Progenitor cell of endocrine pancreas (in vitro differentiated cells): ENCODE measurements at regions not wholly inside any gene's neighbourhood (a gene's known extent, or its start where the extent isn't known, plus 50 kb on each side); places are given as distances from the start of the nearest gene placed in this dataset.

Source experiments
- DNase-seq: peaks from one replicate; pipeline ENCODE4 v3.0.0; 2021; ENCODE audit warnings: low spot score; ENCODE audit not compliant: unreplicated experiment
- H3K27ac Mint-ChIP-seq: 2 replicates; pipeline ENCODE4 v1.8.0; 2021; ENCODE audit warnings: mild to moderate bottlenecking, moderate library complexity, mixed read lengths
- H3K27me3 Mint-ChIP-seq: 2 replicates; pipeline ENCODE4 v1.8.0; 2021; ENCODE audit warnings: mixed read lengths
- H3K36me3 Mint-ChIP-seq: 2 replicates; pipeline ENCODE4 v1.8.0; 2022; ENCODE audit warnings: mixed read lengths; ENCODE audit not compliant: insufficient read depth
- H3K4me1 Mint-ChIP-seq: 2 replicates; pipeline ENCODE4 v1.8.0; 2021; ENCODE audit warnings: low read depth, mixed read lengths
- H3K4me3 Mint-ChIP-seq: 2 replicates; pipeline ENCODE4 v1.8.0; 2021; ENCODE audit warnings: low read depth, mild to moderate bottlenecking, moderate library complexity, mixed read lengths
- H3K9me3 Mint-ChIP-seq: 2 replicates; pipeline ENCODE4 v1.8.0; 2021; ENCODE audit warnings: low read depth, mixed read lengths
- TF ChIP-seq, protein P1 (sequence below): fragments of 200-600 bp; sonication (generic); IDR thresholded peaks from one replicate; pipeline ENCODE4 v1.5.0; 2021; ENCODE audit warnings: antibody characterized with exemption, mild to moderate bottlenecking; ENCODE audit not compliant: unreplicated experiment

DNA sequence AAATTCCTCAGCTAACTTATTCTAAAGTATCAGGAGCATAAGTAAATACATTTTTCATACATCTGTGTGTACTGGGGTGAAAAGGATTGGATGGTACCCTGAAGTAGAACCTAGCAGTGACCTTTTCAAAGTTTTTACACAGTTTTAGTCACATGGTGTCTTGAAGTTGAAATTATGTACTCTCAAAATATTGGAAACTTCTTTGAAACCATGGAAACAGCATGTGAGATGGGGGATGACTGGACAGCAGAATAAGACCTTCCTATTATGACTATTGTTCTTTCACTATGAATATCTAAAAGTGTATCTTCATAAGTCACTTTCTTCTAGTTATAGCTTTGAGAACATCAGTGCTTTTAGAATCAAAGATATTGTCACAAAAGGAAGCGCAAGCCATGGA is 301.5 kb upstream of the ELAVL2 start:
- no peak overlapping the region for H3K4me3 Mint-ChIP-seq
- TF ChIP-seq, protein P1, sequence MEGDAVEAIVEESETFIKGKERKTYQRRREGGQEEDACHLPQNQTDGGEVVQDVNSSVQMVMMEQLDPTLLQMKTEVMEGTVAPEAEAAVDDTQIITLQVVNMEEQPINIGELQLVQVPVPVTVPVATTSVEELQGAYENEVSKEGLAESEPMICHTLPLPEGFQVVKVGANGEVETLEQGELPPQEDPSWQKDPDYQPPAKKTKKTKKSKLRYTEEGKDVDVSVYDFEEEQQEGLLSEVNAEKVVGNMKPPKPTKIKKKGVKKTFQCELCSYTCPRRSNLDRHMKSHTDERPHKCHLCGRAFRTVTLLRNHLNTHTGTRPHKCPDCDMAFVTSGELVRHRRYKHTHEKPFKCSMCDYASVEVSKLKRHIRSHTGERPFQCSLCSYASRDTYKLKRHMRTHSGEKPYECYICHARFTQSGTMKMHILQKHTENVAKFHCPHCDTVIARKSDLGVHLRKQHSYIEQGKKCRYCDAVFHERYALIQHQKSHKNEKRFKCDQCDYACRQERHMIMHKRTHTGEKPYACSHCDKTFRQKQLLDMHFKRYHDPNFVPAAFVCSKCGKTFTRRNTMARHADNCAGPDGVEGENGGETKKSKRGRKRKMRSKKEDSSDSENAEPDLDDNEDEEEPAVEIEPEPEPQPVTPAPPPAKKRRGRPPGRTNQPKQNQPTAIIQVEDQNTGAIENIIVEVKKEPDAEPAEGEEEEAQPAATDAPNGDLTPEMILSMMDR = no peak
- no peak for DNase-seq
- H3K4me1 Mint-ChIP-seq = peaks cover 5% of the 10 kb centered on the region
- no peak overlapping the region for H3K27ac Mint-ChIP-seq
- H3K36me3 Mint-ChIP-seq = no peaks in the 10 kb centered on the region
- H3K9me3 Mint-ChIP-seq = no peaks in the 10 kb centered on the region
- H3K27me3 Mint-ChIP-seq = no peaks in the 10 kb centered on the region

DNA sequence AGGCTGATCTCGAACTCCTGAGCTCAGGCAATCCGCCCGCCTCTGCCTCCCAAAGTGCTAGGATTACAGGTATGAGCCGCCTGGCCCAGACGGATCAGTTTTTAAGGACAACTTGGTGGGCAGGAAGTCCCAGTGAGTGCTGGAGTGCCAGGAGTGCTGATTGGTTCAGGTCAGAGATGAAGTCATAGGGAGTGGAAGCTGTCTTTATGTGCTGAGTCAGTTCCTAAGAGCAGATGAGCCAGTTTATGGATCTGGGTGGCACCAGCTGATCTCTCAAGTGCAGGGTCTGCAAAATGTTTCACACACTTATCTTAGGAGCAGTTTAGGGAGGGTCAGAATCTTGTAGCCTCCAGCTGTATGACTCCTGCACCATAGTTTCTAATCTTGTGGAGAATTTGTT is 292.1 kb upstream of the ELAVL2 start:
- Mint-ChIP-seq H3K27me3 (no peaks in the 10 kb centered on the region), H3K4me3 (no peak overlapping the region), H3K9me3 (no peaks in the 10 kb centered on the region), H3K4me1 (no peaks in the 10 kb centered on the region), H3K27ac (no peak overlapping the region), H3K36me3 (no peaks in the 10 kb centered on the region)
- TF ChIP-seq, protein P1 = no peak
- DNase-seq = no peak

DNA sequence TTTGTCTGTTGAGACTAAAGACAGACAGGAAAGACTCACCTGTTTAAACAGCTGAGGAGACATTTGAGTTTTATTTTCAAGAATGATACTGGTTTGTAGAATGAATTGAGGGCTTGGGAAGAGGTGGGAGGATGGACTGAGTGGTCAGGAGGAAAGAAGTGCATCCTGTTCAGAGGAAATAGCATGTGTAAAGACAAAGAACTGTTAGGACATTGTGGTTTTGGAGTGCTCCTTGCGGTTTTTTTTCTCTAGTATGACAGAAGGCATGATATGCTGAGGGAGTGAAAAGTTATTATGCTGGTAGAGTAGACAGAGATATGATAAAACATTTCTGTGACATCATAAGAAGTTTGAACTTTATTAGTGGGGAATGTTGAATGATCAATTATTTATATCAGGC is 270.7 kb upstream of the ELAVL2 start:
- H3K9me3 Mint-ChIP-seq = peaks cover 4% of the 10 kb centered on the region
- TF ChIP-seq, protein P1 = no peak
- no peaks in the 10 kb centered on the region for H3K27me3 Mint-ChIP-seq
- H3K4me1 Mint-ChIP-seq = peaks cover 9% of the 10 kb centered on the region
- no peak for DNase-seq
- peaks cover 2% of the 10 kb centered on the region for H3K36me3 Mint-ChIP-seq
- H3K27ac Mint-ChIP-seq = no peak overlapping the region
- H3K4me3 Mint-ChIP-seq = no peak overlapping the region

DNA sequence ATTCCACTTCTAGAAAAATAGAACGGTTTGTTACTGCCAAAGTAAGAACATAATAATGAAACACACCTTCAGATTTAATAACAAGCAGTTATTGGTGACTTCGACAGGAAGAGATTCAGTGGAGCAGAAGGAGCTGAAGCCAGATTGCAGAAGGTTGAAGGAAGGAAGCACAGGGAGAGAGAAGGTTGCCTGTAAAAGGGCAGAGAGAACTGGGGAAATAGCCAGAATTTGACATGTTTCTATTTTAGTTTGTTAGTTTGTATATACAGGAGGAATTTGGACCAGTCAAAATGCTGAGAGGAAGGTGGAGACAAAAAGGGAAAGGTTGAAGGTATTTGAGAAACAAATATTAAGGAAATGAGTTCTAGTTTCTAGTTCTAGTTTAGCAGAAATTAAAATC is 269.2 kb upstream of the ELAVL2 start:
- DNase-seq = no peak
- Mint-ChIP-seq H3K4me3 (no peak overlapping the region), H3K4me1 (peaks cover 9% of the 10 kb centered on the region), H3K27ac (no peak overlapping the region), H3K27me3 (no peaks in the 10 kb centered on the region), H3K36me3 (peaks cover 2% of the 10 kb centered on the region), H3K9me3 (peaks cover 4% of the 10 kb centered on the region)
- TF ChIP-seq, protein P1 = no peak

DNA sequence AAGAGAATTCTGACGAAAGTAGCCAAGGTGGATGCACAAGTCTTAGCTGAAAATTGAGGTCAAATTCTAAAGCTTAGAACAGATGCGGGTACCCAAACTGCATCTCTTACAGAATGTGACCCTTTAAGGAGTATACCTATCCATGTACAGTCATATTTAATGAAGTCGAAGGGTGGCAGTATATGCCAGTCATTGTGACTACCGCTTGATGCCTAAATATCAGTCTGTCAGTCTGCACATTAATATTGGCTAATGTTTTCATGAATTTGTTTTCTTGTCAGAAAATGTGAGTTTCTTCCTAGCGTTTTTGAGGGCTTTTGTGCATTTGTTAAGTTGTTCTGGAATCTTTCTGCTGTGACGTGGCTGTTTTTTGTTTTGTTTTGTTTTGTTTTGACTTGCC is 264.5 kb upstream of the ELAVL2 start:
- DNase-seq = no peak
- Mint-ChIP-seq H3K9me3 (peaks cover 7% of the 10 kb centered on the region), H3K4me3 (no peak overlapping the region), H3K4me1 (peaks cover 1% of the 10 kb centered on the region), H3K36me3 (peaks cover 2% of the 10 kb centered on the region), H3K27me3 (no peaks in the 10 kb centered on the region), H3K27ac (peak overlapping the region; percentile 14)
- TF ChIP-seq, protein P1 = peak; percentile 17
